IPS-15b (cell line): ENCODE measurements at regions not wholly inside any gene's neighbourhood (a gene's known extent, or its start where the extent isn't known, plus 50 kb on each side); places are given as distances from the start of the nearest gene placed in this dataset.

ENCODE experiments used
- H3K27me3 ChIP-seq: one replicate; pipeline ENCODE4 v1.6.1; 2013; ENCODE audit warnings: low read length; ENCODE audit not compliant: control insufficient read depth, insufficient read depth
- H3K36me3 ChIP-seq: one replicate; pipeline ENCODE4 v1.6.1; 2013; ENCODE audit warnings: low read length; ENCODE audit not compliant: control insufficient read depth, insufficient read depth
- H3K4me1 ChIP-seq: one replicate; pipeline ENCODE4 v1.6.1; 2013; ENCODE audit warnings: mild to moderate bottlenecking, low read length; ENCODE audit not compliant: control insufficient read depth, insufficient read depth
- H3K4me3 ChIP-seq: one replicate; pipeline ENCODE4 v1.5.1; 2013; ENCODE audit warnings: low read depth, low read length
- H3K9ac ChIP-seq: one replicate; pipeline ENCODE4 v1.6.1; 2013; ENCODE audit warnings: low read depth, mild to moderate bottlenecking, low read length
- H3K9me3 ChIP-seq: one replicate; pipeline ENCODE4 v1.6.1; 2013; ENCODE audit warnings: mild to moderate bottlenecking, low read length; ENCODE audit not compliant: control insufficient read depth, insufficient read depth

GRCh38 chr16:63461248-63461841, 1425.1 kb upstream of the CDH8 start:
- H3K4me1 ChIP-seq = peaks cover 4% of the 10 kb centered on the region
- H3K36me3 ChIP-seq = no peaks in the 10 kb centered on the region
- H3K9ac ChIP-seq = no peak overlapping the region

GRCh38 chr16:63458846-63459245, 1422.6 kb upstream of the CDH8 start:
- no peaks in the 10 kb centered on the region for H3K27me3 ChIP-seq
- no peak overlapping the region for H3K9ac ChIP-seq
- H3K4me1 ChIP-seq = peaks cover 4% of the 10 kb centered on the region
- H3K36me3 ChIP-seq = no peaks in the 10 kb centered on the region
- H3K4me3 ChIP-seq = no peak overlapping the region
- H3K9me3 ChIP-seq = no peaks in the 10 kb centered on the region

More at GRCh38 chr16:63461248-63461841, 1425.1 kb upstream of the CDH8 start:
- Histone ChIP-seq H3K9me3 (no peaks in the 10 kb centered on the region), H3K4me3 (no peak overlapping the region), H3K27me3 (no peaks in the 10 kb centered on the region)

GRCh38 chr16:63457869-63458268, 1421.6 kb upstream of the CDH8 start:
- Histone ChIP-seq H3K9me3 (no peaks in the 10 kb centered on the region), H3K9ac (no peak overlapping the region), H3K4me3 (no peak overlapping the region), H3K27me3 (no peaks in the 10 kb centered on the region), H3K4me1 (peaks cover 4% of the 10 kb centered on the region), H3K36me3 (no peaks in the 10 kb centered on the region)

GRCh38 chr16:63453261-63453660, 1417.0 kb upstream of the CDH8 start:
- Histone ChIP-seq H3K4me1 (no peaks in the 10 kb centered on the region), H3K9ac (no peak overlapping the region), H3K36me3 (no peaks in the 10 kb centered on the region), H3K27me3 (no peaks in the 10 kb centered on the region), H3K4me3 (no peak overlapping the region), H3K9me3 (no peaks in the 10 kb centered on the region)

- no peaks in the 10 kb centered on the region for H3K36me3 ChIP-seq
- H3K9me3 ChIP-seq = no peaks in the 10 kb centered on the region
- H3K4me3 ChIP-seq = no peak overlapping the region
Observed at GRCh38 chr16:63447121-63447520, 1410.9 kb upstream of the CDH8 start.

GRCh38 chr16:63442246-63442645, 1406.0 kb upstream of the CDH8 start:
- no peaks in the 10 kb centered on the region for H3K4me1 ChIP-seq
- no peak overlapping the region for H3K9ac ChIP-seq
- no peak overlapping the region for H3K4me3 ChIP-seq
- no peaks in the 10 kb centered on the region for H3K27me3 ChIP-seq
- H3K36me3 ChIP-seq = no peaks in the 10 kb centered on the region
- H3K9me3 ChIP-seq = no peaks in the 10 kb centered on the region

More at GRCh38 chr16:63447121-63447520, 1410.9 kb upstream of the CDH8 start:
- H3K27me3 ChIP-seq = no peaks in the 10 kb centered on the region
- no peak overlapping the region for H3K9ac ChIP-seq
- no peaks in the 10 kb centered on the region for H3K4me1 ChIP-seq

GRCh38 chr16:63426275-63426870, 1390.1 kb upstream of the CDH8 start:
- Histone ChIP-seq H3K27me3 (no peaks in the 10 kb centered on the region), H3K4me3 (no peak overlapping the region), H3K9me3 (no peaks in the 10 kb centered on the region), H3K4me1 (no peaks in the 10 kb centered on the region), H3K36me3 (no peaks in the 10 kb centered on the region), H3K9ac (no peak overlapping the region)

- H3K9ac ChIP-seq = no peak overlapping the region
- no peaks in the 10 kb centered on the region for H3K27me3 ChIP-seq
- H3K9me3 ChIP-seq = no peaks in the 10 kb centered on the region
- no peaks in the 10 kb centered on the region for H3K36me3 ChIP-seq
- H3K4me1 ChIP-seq = no peaks in the 10 kb centered on the region
- H3K4me3 ChIP-seq = no peak overlapping the region
Observed at GRCh38 chr16:63422715-63423114, 1386.5 kb upstream of the CDH8 start.

- H3K4me3 ChIP-seq = no peak overlapping the region
- no peaks in the 10 kb centered on the region for H3K36me3 ChIP-seq
- H3K9ac ChIP-seq = no peak overlapping the region
- no peaks in the 10 kb centered on the region for H3K4me1 ChIP-seq
- H3K27me3 ChIP-seq = no peaks in the 10 kb centered on the region
- H3K9me3 ChIP-seq = no peaks in the 10 kb centered on the region
Observed at GRCh38 chr16:63416712-63417111, 1380.5 kb upstream of the CDH8 start.

GRCh38 chr16:63415014-63415413, 1378.8 kb upstream of the CDH8 start:
- Histone ChIP-seq H3K27me3 (no peaks in the 10 kb centered on the region), H3K4me1 (no peaks in the 10 kb centered on the region), H3K4me3 (no peak overlapping the region), H3K9ac (no peak overlapping the region), H3K36me3 (no peaks in the 10 kb centered on the region), H3K9me3 (no peaks in the 10 kb centered on the region)

GRCh38 chr16:63410594-63410993, 1374.4 kb upstream of the CDH8 start:
- no peaks in the 10 kb centered on the region for H3K27me3 ChIP-seq
- H3K4me3 ChIP-seq = no peak overlapping the region
- no peaks in the 10 kb centered on the region for H3K9me3 ChIP-seq
- H3K36me3 ChIP-seq = no peaks in the 10 kb centered on the region
- H3K4me1 ChIP-seq = no peaks in the 10 kb centered on the region
- H3K9ac ChIP-seq = no peak overlapping the region

GRCh38 chr16:63403792-63404191, 1367.6 kb upstream of the CDH8 start:
- no peaks in the 10 kb centered on the region for H3K36me3 ChIP-seq
- H3K27me3 ChIP-seq = no peaks in the 10 kb centered on the region
- H3K4me3 ChIP-seq = no peak overlapping the region
- no peaks in the 10 kb centered on the region for H3K9me3 ChIP-seq
- no peaks in the 10 kb centered on the region for H3K4me1 ChIP-seq
- H3K9ac ChIP-seq = no peak overlapping the region
